Ishikawa (cell line): ENCODE measurements at regions not wholly inside any gene's neighbourhood (a gene's known extent, or its start where the extent isn't known, plus 50 kb on each side); places are given as distances from the start of the nearest gene placed in this dataset.

ENCODE experiments used
- CEBPB ChIP-seq: IDR thresholded peaks from 2 replicates; pipeline ENCODE4 v1.6.1; 2012
- CREB1 ChIP-seq: IDR thresholded peaks from 2 replicates; pipeline ENCODE4 v1.6.1; 2012; ENCODE audit warnings: low read depth
- EGR1 ChIP-seq: IDR thresholded peaks from 2 replicates; pipeline ENCODE4 v1.6.1; 2012
- EP300 ChIP-seq: IDR thresholded peaks from 2 replicates; pipeline ENCODE4 v1.6.1; 2012; ENCODE audit warnings: borderline replicate concordance
- FOXM1 ChIP-seq: IDR thresholded peaks from 2 replicates; pipeline ENCODE4 v1.6.1; 2012; ENCODE audit warnings: low read depth, borderline replicate concordance
- NFIC ChIP-seq: IDR thresholded peaks from 2 replicates; pipeline ENCODE4 v1.6.1; 2012
- RAD21 ChIP-seq: IDR thresholded peaks from 2 replicates; pipeline ENCODE4 v1.6.1; 2012; ENCODE audit warnings: low read depth
- TAF1 ChIP-seq: IDR thresholded peaks from 2 replicates; pipeline ENCODE4 v1.6.1; 2012; ENCODE audit warnings: low read depth, mild to moderate bottlenecking
- TCF12 ChIP-seq: IDR thresholded peaks from 2 replicates; pipeline ENCODE4 v1.6.1; 2012; ENCODE audit warnings: low read depth
- TEAD4 ChIP-seq: IDR thresholded peaks from 2 replicates; pipeline ENCODE4 v1.6.1; 2012
- YY1 ChIP-seq: IDR thresholded peaks from 2 replicates; pipeline ENCODE4 v1.6.1; 2012; ENCODE audit warnings: low read depth
- ZBTB7A ChIP-seq: IDR thresholded peaks from 2 replicates; pipeline ENCODE4 v1.6.1; 2012; ENCODE audit warnings: low read depth
- TF ChIP-seq, protein P1 (sequence below): IDR thresholded peaks from 2 replicates; pipeline ENCODE4 v1.6.1; 2012; ENCODE audit warnings: low read depth, mild to moderate bottlenecking
- TF ChIP-seq, protein P2 (sequence below): IDR thresholded peaks from 2 replicates; pipeline ENCODE4 v1.6.1; 2012
- TF ChIP-seq, protein P3 (sequence below): IDR thresholded peaks from 2 replicates; pipeline ENCODE4 v1.6.1; 2012

DNA sequence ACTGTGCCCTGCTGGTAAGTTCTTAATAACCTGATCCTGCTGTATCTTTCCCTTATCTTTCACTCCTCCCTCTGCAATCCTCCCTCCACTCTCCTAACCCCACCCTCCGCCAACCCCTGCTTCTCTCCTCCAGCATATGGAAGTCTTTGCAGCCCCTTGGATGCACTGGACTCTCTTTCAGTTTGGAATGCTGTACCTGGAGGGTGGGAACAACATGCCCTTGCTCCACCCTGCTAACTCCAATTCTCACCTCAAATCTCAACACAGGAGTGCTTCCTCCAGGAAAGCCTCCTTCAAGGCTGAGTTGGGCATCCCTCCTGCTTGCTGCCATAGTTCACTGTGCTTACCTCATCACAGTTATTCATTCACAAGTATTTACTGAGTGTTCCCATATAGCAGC, 52.8 kb upstream of the LDLRAD3 start:
- no peak for TF ChIP-seq TEAD4

DNA sequence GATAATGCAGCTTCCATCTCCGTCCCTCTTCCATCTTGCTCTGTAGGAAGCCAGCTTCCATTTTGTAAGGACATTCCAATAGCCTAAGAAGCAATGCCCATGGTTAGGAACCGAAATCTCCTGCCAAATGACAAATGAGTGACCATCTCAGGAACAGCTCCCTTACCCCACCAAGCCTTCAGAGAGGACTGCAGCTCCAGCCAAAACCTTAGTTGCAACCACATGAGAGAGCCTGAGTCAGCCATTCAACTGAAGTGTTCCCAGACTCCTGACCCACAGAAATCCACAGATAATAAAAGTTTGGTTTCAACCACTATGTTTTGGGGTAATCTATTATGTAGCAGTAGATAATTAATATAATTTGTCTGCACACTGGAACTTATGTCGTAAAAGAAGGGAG, 51.7 kb upstream of the LDLRAD3 start:
- TF ChIP-seq, protein P1, sequence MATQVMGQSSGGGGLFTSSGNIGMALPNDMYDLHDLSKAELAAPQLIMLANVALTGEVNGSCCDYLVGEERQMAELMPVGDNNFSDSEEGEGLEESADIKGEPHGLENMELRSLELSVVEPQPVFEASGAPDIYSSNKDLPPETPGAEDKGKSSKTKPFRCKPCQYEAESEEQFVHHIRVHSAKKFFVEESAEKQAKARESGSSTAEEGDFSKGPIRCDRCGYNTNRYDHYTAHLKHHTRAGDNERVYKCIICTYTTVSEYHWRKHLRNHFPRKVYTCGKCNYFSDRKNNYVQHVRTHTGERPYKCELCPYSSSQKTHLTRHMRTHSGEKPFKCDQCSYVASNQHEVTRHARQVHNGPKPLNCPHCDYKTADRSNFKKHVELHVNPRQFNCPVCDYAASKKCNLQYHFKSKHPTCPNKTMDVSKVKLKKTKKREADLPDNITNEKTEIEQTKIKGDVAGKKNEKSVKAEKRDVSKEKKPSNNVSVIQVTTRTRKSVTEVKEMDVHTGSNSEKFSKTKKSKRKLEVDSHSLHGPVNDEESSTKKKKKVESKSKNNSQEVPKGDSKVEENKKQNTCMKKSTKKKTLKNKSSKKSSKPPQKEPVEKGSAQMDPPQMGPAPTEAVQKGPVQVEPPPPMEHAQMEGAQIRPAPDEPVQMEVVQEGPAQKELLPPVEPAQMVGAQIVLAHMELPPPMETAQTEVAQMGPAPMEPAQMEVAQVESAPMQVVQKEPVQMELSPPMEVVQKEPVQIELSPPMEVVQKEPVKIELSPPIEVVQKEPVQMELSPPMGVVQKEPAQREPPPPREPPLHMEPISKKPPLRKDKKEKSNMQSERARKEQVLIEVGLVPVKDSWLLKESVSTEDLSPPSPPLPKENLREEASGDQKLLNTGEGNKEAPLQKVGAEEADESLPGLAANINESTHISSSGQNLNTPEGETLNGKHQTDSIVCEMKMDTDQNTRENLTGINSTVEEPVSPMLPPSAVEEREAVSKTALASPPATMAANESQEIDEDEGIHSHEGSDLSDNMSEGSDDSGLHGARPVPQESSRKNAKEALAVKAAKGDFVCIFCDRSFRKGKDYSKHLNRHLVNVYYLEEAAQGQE = no peak
- TF ChIP-seq NFIC = no peak
- no peak for TF ChIP-seq YY1
- TF ChIP-seq, protein P2, sequence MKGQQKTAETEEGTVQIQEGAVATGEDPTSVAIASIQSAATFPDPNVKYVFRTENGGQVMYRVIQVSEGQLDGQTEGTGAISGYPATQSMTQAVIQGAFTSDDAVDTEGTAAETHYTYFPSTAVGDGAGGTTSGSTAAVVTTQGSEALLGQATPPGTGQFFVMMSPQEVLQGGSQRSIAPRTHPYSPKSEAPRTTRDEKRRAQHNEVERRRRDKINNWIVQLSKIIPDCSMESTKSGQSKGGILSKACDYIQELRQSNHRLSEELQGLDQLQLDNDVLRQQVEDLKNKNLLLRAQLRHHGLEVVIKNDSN = no peak
- TF ChIP-seq, protein P3, sequence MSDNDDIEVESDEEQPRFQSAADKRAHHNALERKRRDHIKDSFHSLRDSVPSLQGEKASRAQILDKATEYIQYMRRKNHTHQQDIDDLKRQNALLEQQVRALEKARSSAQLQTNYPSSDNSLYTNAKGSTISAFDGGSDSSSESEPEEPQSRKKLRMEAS = no peak
- TF ChIP-seq ZBTB7A = no peak
- no peak for TF ChIP-seq TAF1
- no peak for TF ChIP-seq FOXM1
- TF ChIP-seq EGR1 = no peak
- TF ChIP-seq EP300 = no peak
- no peak for TF ChIP-seq TCF12
- TF ChIP-seq TEAD4 = no peak
- TF ChIP-seq RAD21 = no peak
- TF ChIP-seq CEBPB = no peak
- no peak for TF ChIP-seq CREB1

DNA sequence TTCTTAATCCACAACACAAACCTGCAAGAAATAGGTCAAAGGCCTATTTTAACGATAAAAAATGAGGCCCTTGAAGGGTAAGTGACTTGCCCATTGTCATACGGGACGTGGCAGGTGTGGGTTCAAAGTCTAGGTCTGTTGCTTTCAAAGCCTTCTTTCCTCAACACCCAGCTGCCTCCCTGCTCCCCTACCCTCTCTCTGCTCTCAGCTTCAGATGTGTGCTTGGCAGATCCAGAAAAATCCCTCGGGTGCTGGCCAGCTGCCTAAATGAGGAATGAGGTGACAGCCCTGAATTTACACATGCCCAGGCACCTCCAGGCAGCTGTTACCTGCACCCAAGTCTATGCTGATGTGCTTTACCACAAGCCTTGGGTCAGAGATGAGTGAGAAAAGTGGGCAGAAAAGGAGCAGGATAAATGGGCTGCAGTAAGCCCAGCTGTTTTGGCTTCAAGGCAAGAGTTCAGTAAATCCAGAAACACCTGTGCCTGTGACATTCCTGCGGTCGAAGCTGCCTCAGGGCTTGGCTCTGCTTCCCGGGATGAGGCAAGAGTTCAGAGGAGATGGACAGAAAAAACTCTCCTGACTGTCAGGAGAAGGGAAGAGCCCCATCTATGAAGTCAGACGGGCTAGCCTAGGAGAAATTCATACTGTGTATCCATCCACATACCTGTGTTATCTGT, 49.9 kb upstream of the LDLRAD3 start:
- TF ChIP-seq EP300 = no peak
